ENCODE measurements at regions not wholly inside any gene's neighbourhood (a gene's known extent, or its start where the extent isn't known, plus 50 kb on each side); places are given as distances from the start of the nearest gene placed in this dataset.

GRCh38 chr5:29543501-29543900 lies 1650.0 kb upstream of the CDH6 start:
- intact Hi-C loops (cut with DNase I) = no loop called here
- Histone ChIP-seq H3K27me3 (no peaks in the 10 kb centered on the region), H3K9me3 (no peaks in the 10 kb centered on the region), H3K36me3 (no peaks in the 10 kb centered on the region), H3K4me1 (no peaks in the 10 kb centered on the region), H3K27ac (no peak overlapping the region), H3K4me3 (no peak overlapping the region)
- no peak for DNase-seq (ENCODE audit: extremely low spot score in 2 of 2)
- TF ChIP-seq POLR2A (IDR thresholded peaks at IDR 0.05) (no peak), POLR2AphosphoS5 (IDR thresholded peaks at IDR 0.05; ENCODE audit: insufficient read depth in 1 of 2, low read depth in 1 of 2) (no peak), CTCF (IDR thresholded peaks at IDR 0.05) (no peak)

GRCh38 chr5:29524227-29524626 lies 1669.3 kb upstream of the CDH6 start:
- H3K4me3 ChIP-seq = no peak overlapping the region

GRCh38 chr5:29518176-29518575 lies 1675.3 kb upstream of the CDH6 start:
- Histone ChIP-seq H3K9me3 (no peaks in the 10 kb centered on the region), H3K4me3 (no peak overlapping the region), H3K27ac (no peak overlapping the region), H3K36me3 (no peaks in the 10 kb centered on the region), H3K4me1 (no peaks in the 10 kb centered on the region), H3K27me3 (no peaks in the 10 kb centered on the region)
- intact Hi-C loops (cut with DNase I) = no loop called here
- TF ChIP-seq POLR2A (IDR thresholded peaks at IDR 0.05) = no peak
- no peak for TF ChIP-seq CTCF (IDR thresholded peaks at IDR 0.05)
- TF ChIP-seq POLR2AphosphoS5 (IDR thresholded peaks at IDR 0.05; ENCODE audit: insufficient read depth in 1 of 2, low read depth in 1 of 2) = no peak
- DNase-seq (ENCODE audit: extremely low spot score in 2 of 2) = no peak

More at GRCh38 chr5:29524227-29524626, 1669.3 kb upstream of the CDH6 start:
- H3K4me1 ChIP-seq = no peaks in the 10 kb centered on the region
- intact Hi-C loops (cut with DNase I) = no loop called here
- TF ChIP-seq POLR2AphosphoS5 (IDR thresholded peaks at IDR 0.05; ENCODE audit: insufficient read depth in 1 of 2, low read depth in 1 of 2) = no peak
- no peak for TF ChIP-seq CTCF (IDR thresholded peaks at IDR 0.05)
- TF ChIP-seq POLR2A (IDR thresholded peaks at IDR 0.05) = no peak
- H3K27ac ChIP-seq = no peak overlapping the region
- no peak for DNase-seq (ENCODE audit: extremely low spot score in 2 of 2)
- H3K27me3 ChIP-seq = no peaks in the 10 kb centered on the region
- H3K36me3 ChIP-seq = no peaks in the 10 kb centered on the region
- no peaks in the 10 kb centered on the region for H3K9me3 ChIP-seq

GRCh38 chr5:29516224-29516623 lies 1677.3 kb upstream of the CDH6 start:
- no peaks in the 10 kb centered on the region for H3K4me1 ChIP-seq
- no peak overlapping the region for H3K27ac ChIP-seq
- no peaks in the 10 kb centered on the region for H3K27me3 ChIP-seq
- no peak for TF ChIP-seq CTCF (IDR thresholded peaks at IDR 0.05)
- no peak for TF ChIP-seq POLR2A (IDR thresholded peaks at IDR 0.05)
- TF ChIP-seq POLR2AphosphoS5 (IDR thresholded peaks at IDR 0.05; ENCODE audit: insufficient read depth in 1 of 2, low read depth in 1 of 2) = no peak
- no peaks in the 10 kb centered on the region for H3K36me3 ChIP-seq
- H3K9me3 ChIP-seq = no peaks in the 10 kb centered on the region
- no peak for DNase-seq (ENCODE audit: extremely low spot score in 2 of 2)
- intact Hi-C loops (cut with DNase I) = no loop called here
- no peak overlapping the region for H3K4me3 ChIP-seq

GRCh38 chr5:29508131-29508530 lies 1685.4 kb upstream of the CDH6 start:
- H3K36me3 ChIP-seq = no peaks in the 10 kb centered on the region
- no peaks in the 10 kb centered on the region for H3K9me3 ChIP-seq
- H3K4me3 ChIP-seq = no peak overlapping the region
- intact Hi-C loops (cut with DNase I) = no loop called here
- TF ChIP-seq POLR2A (IDR thresholded peaks at IDR 0.05) = no peak
- TF ChIP-seq POLR2AphosphoS5 (IDR thresholded peaks at IDR 0.05; ENCODE audit: insufficient read depth in 1 of 2, low read depth in 1 of 2) = no peak
- TF ChIP-seq CTCF (IDR thresholded peaks at IDR 0.05) = no peak
- H3K4me1 ChIP-seq = no peaks in the 10 kb centered on the region
- no peaks in the 10 kb centered on the region for H3K27me3 ChIP-seq
- DNase-seq (ENCODE audit: extremely low spot score in 2 of 2) = no peak
- no peak overlapping the region for H3K27ac ChIP-seq
